Ascending aorta (tissue), 2 donors: ENCODE measurements at regions not wholly inside any gene's neighbourhood (a gene's known extent, or its start where the extent isn't known, plus 50 kb on each side); places are given as distances from the start of the nearest gene placed in this dataset.

Experiments used
- DNase-seq, 2 donors: peaks; one replicate each; pipeline ENCODE4 v3.0.0-alpha.2; 2019; ENCODE audit warnings: low spot score in 2 of 2
- H3K27ac ChIP-seq, 2 donors: fragments of 200-600 bp; sonication (generic); one replicate each; pipeline ENCODE4 v1.5.1; 2016 to 2017; ENCODE audit warnings: mild to moderate bottlenecking in 1 of 2
- H3K27me3 ChIP-seq: fragments of 200-600 bp; sonication (generic); one replicate; pipeline ENCODE4 v1.5.1; 2017
- H3K36me3 ChIP-seq, 2 donors: fragments of 200-600 bp; sonication (generic); one replicate each; pipeline ENCODE4 v1.5.1; 2016
- H3K4me1 ChIP-seq, 2 donors: fragments of 200-600 bp; sonication (generic); one replicate each; pipeline ENCODE4 v1.5.1; 2016 to 2017; ENCODE audit warnings: mild to moderate bottlenecking in 1 of 2
- H3K4me3 ChIP-seq, 2 donors: fragments of 200-600 bp; sonication (generic); one replicate each; pipeline ENCODE4 v1.5.1; 2016 to 2017; ENCODE audit warnings: mild to moderate bottlenecking in 1 of 2
- H3K9me3 ChIP-seq, 2 donors: fragments of 200-600 bp; sonication (generic); one replicate each; pipeline ENCODE4 v1.5.1; 2016
- CTCF ChIP-seq, 3 experiments: fragments of 200-600 bp in 2 of 3; fragments of 450-650 bp in 1 of 3; sonication (generic) in 2 of 3; IDR thresholded peaks; one replicate each; pipeline ENCODE4 v1.5.1; 2016 to 2019; ENCODE audit warnings: antibody characterized with exemption in 3 of 3, mild to moderate bottlenecking in 1 of 3, moderate library complexity in 1 of 3
- intact Hi-C: fragments of 100-400 bp; cut with DNase I; formaldehyde crosslinking; loops from one replicate; pipeline ENCODE4 v1.15.1; 2023

DNA sequence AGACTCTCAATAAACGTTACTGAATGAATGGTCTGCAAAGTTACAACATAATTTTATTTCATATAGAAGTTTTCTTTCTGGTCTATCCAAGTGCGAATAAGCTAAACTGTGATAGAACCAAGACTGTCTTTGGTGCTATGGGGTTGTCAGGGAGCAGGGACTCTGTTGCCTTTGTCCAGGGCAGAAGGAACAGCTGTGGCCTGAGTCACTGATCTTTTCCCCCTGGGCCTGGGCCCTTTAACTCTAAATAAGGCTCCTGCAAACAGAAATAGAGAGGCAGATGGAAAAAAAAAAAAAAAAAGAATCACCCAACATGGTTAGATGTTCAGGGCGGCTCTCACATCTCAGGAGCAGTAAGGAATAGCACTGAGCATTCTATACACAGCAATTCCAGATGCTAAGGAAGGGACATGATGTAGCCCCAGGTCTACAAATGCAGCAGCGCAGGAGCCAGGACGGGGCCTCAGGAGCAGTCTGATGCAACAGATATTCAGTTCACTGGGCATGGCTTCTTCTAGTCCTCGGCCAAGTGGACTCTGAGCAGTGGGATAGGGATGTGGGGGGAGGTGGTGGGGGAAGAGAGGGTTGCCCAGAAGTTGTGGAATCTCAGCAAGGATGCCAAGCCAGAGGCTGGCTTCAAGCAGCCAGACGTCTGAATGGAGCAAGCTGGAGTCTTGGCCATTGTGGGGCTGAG is 247.1 kb upstream of the SIX2 start:
- H3K27ac ChIP-seq = peak overlapping the region; percentile 81 to 87
- H3K27me3 ChIP-seq = no peaks in the 10 kb centered on the region
- TF ChIP-seq CTCF (IDR thresholded peaks at IDR 0.05) = peak in 1 of 3 experiments; percentile 41
- DNase-seq = peak; percentile 51 to 85
- no peak overlapping the region for H3K4me3 ChIP-seq
- no peaks in the 10 kb centered on the region for H3K36me3 ChIP-seq
- intact Hi-C loops = loop anchor here (2.0 kb wide), 1 partner anchor 20 kb away; no protein-coding TSS in a partner anchor
- H3K4me1 ChIP-seq = peaks cover 3 to 45% of the 10 kb centered on the region in 2 donors
- H3K9me3 ChIP-seq = no peaks in the 10 kb centered on the region

DNA sequence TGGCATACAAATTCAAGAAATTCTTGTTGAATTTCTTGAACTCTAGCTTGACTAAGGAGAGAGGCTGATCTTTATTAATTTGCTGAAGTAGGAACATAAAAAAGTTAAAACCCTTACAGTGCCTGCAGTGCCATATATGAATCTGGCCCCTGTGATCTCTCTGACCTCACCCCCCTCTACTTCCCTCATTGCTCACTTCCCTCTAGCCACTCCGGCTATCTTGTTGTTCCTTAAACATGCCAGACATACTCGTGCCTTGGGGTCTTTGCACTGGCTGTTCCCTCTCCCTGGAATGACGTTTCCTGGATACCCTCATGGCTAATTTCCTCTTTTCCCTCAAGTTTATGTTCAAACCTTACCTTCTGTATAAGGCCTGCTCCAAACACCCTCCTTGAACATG is 246.3 kb upstream of the SIX2 start:
- Histone ChIP-seq H3K36me3 (no peaks in the 10 kb centered on the region), H3K4me1 (peaks cover 3 to 45% of the 10 kb centered on the region in 2 donors), H3K27ac (peak overlapping the region; percentile 81 to 87), H3K27me3 (no peaks in the 10 kb centered on the region), H3K4me3 (no peak overlapping the region), H3K9me3 (no peaks in the 10 kb centered on the region)
- intact Hi-C loops = no loop called here
- DNase-seq = no peak
- no peak for TF ChIP-seq CTCF (IDR thresholded peaks at IDR 0.05)

GRCh38 chr2:45254025-45254424 is 244.8 kb upstream of the SIX2 start:
- intact Hi-C loops = no loop called here
- H3K27me3 ChIP-seq = no peaks in the 10 kb centered on the region
- TF ChIP-seq CTCF (IDR thresholded peaks at IDR 0.05) = no peak
- peak overlapping the region; percentile 81 to 87 for H3K27ac ChIP-seq
- H3K9me3 ChIP-seq = no peaks in the 10 kb centered on the region
- peaks cover 3 to 33% of the 10 kb centered on the region in 2 donors for H3K4me1 ChIP-seq
- H3K36me3 ChIP-seq = no peaks in the 10 kb centered on the region
- no peak overlapping the region for H3K4me3 ChIP-seq
- no peak for DNase-seq

DNA sequence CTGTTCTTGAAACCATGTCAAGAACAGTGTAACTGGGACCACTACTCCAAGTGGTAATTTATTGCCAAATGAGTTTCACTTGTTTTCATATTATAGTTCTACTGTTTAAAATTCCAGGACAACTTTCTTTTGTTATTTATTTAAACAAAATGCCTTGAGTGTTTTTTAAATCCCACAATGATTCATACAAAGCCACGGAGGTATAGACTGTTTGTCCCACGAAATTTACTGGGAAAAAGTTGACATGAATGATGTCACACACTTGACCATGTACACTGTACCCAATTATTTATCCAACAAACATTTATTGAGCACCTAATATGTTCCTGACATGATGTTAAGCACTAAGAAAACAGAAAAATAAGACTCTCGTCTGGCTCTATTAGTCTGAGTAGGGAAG is 243.9 kb upstream of the SIX2 start:
- Histone ChIP-seq H3K9me3 (no peaks in the 10 kb centered on the region), H3K4me1 (peaks cover 3 to 30% of the 10 kb centered on the region in 2 donors), H3K4me3 (no peak overlapping the region), H3K36me3 (no peaks in the 10 kb centered on the region), H3K27ac (no peak overlapping the region), H3K27me3 (no peaks in the 10 kb centered on the region)
- no peak for DNase-seq
- intact Hi-C loops = no loop called here
- TF ChIP-seq CTCF (IDR thresholded peaks at IDR 0.05) = no peak

GRCh38 chr2:45250176-45250575 is 240.9 kb upstream of the SIX2 start:
- H3K9me3 ChIP-seq = no peaks in the 10 kb centered on the region
- H3K4me1 ChIP-seq = peaks cover 3 to 10% of the 10 kb centered on the region in 2 donors
- no peak for DNase-seq
- no peak overlapping the region for H3K27ac ChIP-seq
- no peak overlapping the region for H3K4me3 ChIP-seq
- intact Hi-C loops = no loop called here
- TF ChIP-seq CTCF (IDR thresholded peaks at IDR 0.05) = no peak
- H3K36me3 ChIP-seq = no peaks in the 10 kb centered on the region
- H3K27me3 ChIP-seq = no peaks in the 10 kb centered on the region
